Left cardiac atrium (tissue), 4 donors: ENCODE measurements at regions not wholly inside any gene's neighbourhood (a gene's known extent, or its start where the extent isn't known, plus 50 kb on each side); places are given as distances from the start of the nearest gene placed in this dataset.
A peak's percentile ranks its signal among the peaks of the same experiment; 100 is the strongest.

Experiments used
- ATAC-seq, 2 donors: fragments of 200-7000 bp; cut with Tn5 transposase; one replicate each; pipeline ENCODE4 v1.9.1; 2020; ENCODE audit warnings: mild to moderate bottlenecking in 2 of 2, moderate library complexity in 2 of 2
- DNase-seq: peaks from one replicate; pipeline ENCODE4 v3.0.0-alpha.2; 2020
- intact Hi-C, 2 donors: fragments of 100-400 bp; cut with DNase I; formaldehyde crosslinking; loops; one replicate each; pipeline versions ENCODE4 v1.14.1 to v1.15.1; 2022 to 2023
- donor health status: DM: no; HTN: yes; CAD: no.
- donor health status: DM: no; HTN: yes; CAD: no; lungs with severe emphysema.
- donor health status: DM: yes; HTN: yes; CAD: no.
- donor health status: Dilated cardiomyopathy.

GRCh38 chr14:63781686-63782085 lies 53.8 kb upstream of the SGPP1 start:
- ATAC-seq: no peak
- intact Hi-C loops: no loop called here
- no peak for DNase-seq

- DNase-seq: no peak
- no peak for ATAC-seq
- intact Hi-C loops: no loop called here
Observed at GRCh38 chr14:63782683-63783389, 55.0 kb upstream of the SGPP1 start.

GRCh38 chr14:63788011-63788933 lies 60.4 kb upstream of the SGPP1 start:
- intact Hi-C loops: no loop called here
- DNase-seq: no peak
- ATAC-seq: peak in 1 of 2 donors; percentile 44

GRCh38 chr14:63793376-63793775 lies 59.4 kb upstream of the SYNE2 start:
- no peak for DNase-seq
- intact Hi-C loops: loop anchor here in 1 of 2 donors (10.0 kb wide), 1 partner anchor 501 kb away; the partner anchor contains the start of gene ESR2
- ATAC-seq: no peak

GRCh38 chr14:63795532-63795931 lies 57.3 kb upstream of the SYNE2 start:
- intact Hi-C loops: loop anchor here (5.0 to 10.0 kb wide), 2 partner anchors 499 to 502 kb away; partner anchors contain the start of gene ESR2 (in 1 of the 2)
- DNase-seq (no peak), ATAC-seq (no peak)

- intact Hi-C loops: no loop called here
- ATAC-seq (no peak), DNase-seq (no peak)
Observed at GRCh38 chr14:63800083-63800482, 52.7 kb upstream of the SYNE2 start.

- no peak for DNase-seq
- ATAC-seq: no peak
- intact Hi-C loops: no loop called here
Observed at GRCh38 chr14:63800651-63801375, 52.0 kb upstream of the SYNE2 start.
